B cell (primary cell): ENCODE measurements at regions not wholly inside any gene's neighbourhood (a gene's known extent, or its start where the extent isn't known, plus 50 kb on each side); places are given as distances from the start of the nearest gene placed in this dataset.

Experiments used
- ATAC-seq: fragments of 200-7000 bp; cut with Tn5 transposase; one replicate; pipeline ENCODE4 v1.10.0; 2021; ENCODE audit warnings: low read depth, mild to moderate bottlenecking, moderate number of reproducible peaks, moderate library complexity
- CTCF ChIA-PET: fragments of 350-600 bp; sonication (Branson Sonifier 250); formaldehyde crosslinking; loops from one replicate; lab custom pipeline; 2021; ENCODE audit warnings: antibody characterized with exemption, inconsistent platforms; lab: Charles Lee
- POLR2A ChIA-PET: fragments of 350-600 bp; sonication (Branson Sonifier 250); formaldehyde crosslinking; loops from one replicate; lab custom pipeline; 2021; ENCODE audit warnings: antibody characterized with exemption; lab: Charles Lee
- DNase-seq: peaks from one replicate; pipeline ENCODE4 v3.0.0; 2013
- H2AFZ ChIP-seq: 2 replicates; pipeline ENCODE4 v1.6.1; 2012; ENCODE audit warnings: mild to moderate bottlenecking, low read depth, low read length; ENCODE audit not compliant: insufficient read depth, poor library complexity, severe bottlenecking
- H3K27ac ChIP-seq, 2 donors: 1 replicate in 1 of 2; 2 replicates in 1 of 2; pipeline ENCODE4 v1.5.1; 2012 to 2013; ENCODE audit warnings: low read length in 2 of 2, mild to moderate bottlenecking in 2 of 2, moderate library complexity in 1 of 2
- H3K27me3 ChIP-seq, 4 experiments: fragments of 200-600 bp in 1 of 4; sonication (generic) in 1 of 4; replicated peaks in 1 of 4; 1 replicate in 2 of 4; 2 replicates in 2 of 4; pipeline versions ENCODE4 v1.6.1 to v1.7.0; 2013 to 2016; ENCODE audit warnings: low read length in 3 of 4, mild to moderate bottlenecking in 2 of 4, mixed read lengths in 1 of 4, moderate library complexity in 1 of 4; ENCODE audit not compliant: insufficient read depth in 4 of 4, control insufficient read depth in 3 of 4; ENCODE audit errors: control extremely low read depth in 1 of 4
- H3K36me3 ChIP-seq, 2 experiments: replicated peaks in 1 of 2; 1 replicate in 1 of 2; 2 replicates in 1 of 2; pipeline versions ENCODE4 v1.6.1 to v1.7.1; 2013; ENCODE audit warnings: low read length in 1 of 2; ENCODE audit not compliant: insufficient read depth in 2 of 2, control insufficient read depth in 1 of 2; ENCODE audit errors: control extremely low read depth in 1 of 2, extremely low read depth in 1 of 2
- H3K4me1 ChIP-seq, 2 donors: fragments of 200-600 bp in 1 of 2; sonication (generic) in 1 of 2; 1 replicate in 1 of 2; 2 replicates in 1 of 2; pipeline versions ENCODE4 v1.5.1 to v1.6.1; 2013 to 2017; ENCODE audit warnings: low read length in 2 of 2; ENCODE audit not compliant: control insufficient read depth in 2 of 2, insufficient read depth in 2 of 2
- H3K4me2 ChIP-seq: replicated peaks from 2 replicates; pipeline ENCODE3; 2012; ENCODE audit warnings: mild to moderate bottlenecking, low read depth, low read length; ENCODE audit not compliant: poor library complexity, severe bottlenecking
- H3K4me3 ChIP-seq, 5 experiments: fragments of 200-600 bp in 1 of 5; sonication (generic) in 1 of 5; 1 replicate in 3 of 5; 2 replicates in 2 of 5; pipeline versions ENCODE4 v1.5.1 to v1.7.0; 2011 to 2016; ENCODE audit warnings: low read length in 4 of 5, mild to moderate bottlenecking in 4 of 5, low read depth in 2 of 5, control low read depth in 1 of 5, moderate library complexity in 1 of 5; ENCODE audit not compliant: insufficient read depth in 1 of 5; ENCODE audit errors: control extremely low read depth in 1 of 5, extremely low read depth in 1 of 5
- H3K79me2 ChIP-seq: fragments of 200-600 bp; sonication (generic); one replicate; pipeline ENCODE4 v1.6.0; 2016; ENCODE audit warnings: low read length; ENCODE audit not compliant: control insufficient read depth, insufficient read depth
- H3K9ac ChIP-seq: fragments of 200-600 bp; sonication (generic); 2 replicates; pipeline ENCODE4 v1.6.1; 2017; ENCODE audit warnings: mild to moderate bottlenecking, low read length, moderate library complexity
- H3K9me3 ChIP-seq, 3 donors: one replicate each; pipeline versions ENCODE4 v1.6.1 to v1.7.1; 2013; ENCODE audit warnings: low read length in 2 of 3; ENCODE audit not compliant: control insufficient read depth in 2 of 3, insufficient read depth in 1 of 3; ENCODE audit errors: control extremely low read depth in 1 of 3
- H4K20me1 ChIP-seq: 2 replicates; pipeline ENCODE4 v1.6.0; 2012; ENCODE audit warnings: mild to moderate bottlenecking, low read length; ENCODE audit not compliant: insufficient read depth, control insufficient read depth, poor library complexity, severe bottlenecking
- H3K27ac Mint-ChIP-seq: one replicate; pipeline ENCODE4 v1.8.0; 2021; ENCODE audit warnings: mixed read lengths
- H3K27me3 Mint-ChIP-seq: one replicate; pipeline ENCODE4 v1.8.0; 2021; ENCODE audit warnings: mixed read lengths
- H3K4me1 Mint-ChIP-seq: one replicate; pipeline ENCODE4 v1.8.0; 2021; ENCODE audit warnings: mixed read lengths
- H3K4me3 Mint-ChIP-seq: one replicate; pipeline ENCODE4 v1.8.0; 2021; ENCODE audit warnings: mixed read lengths
- H3K9me3 Mint-ChIP-seq: one replicate; pipeline ENCODE4 v1.8.0; 2022; ENCODE audit warnings: mixed read lengths; ENCODE audit not compliant: insufficient read depth
- CTCF ChIP-seq: fragments of 200-600 bp; IDR thresholded peaks from one replicate; pipeline ENCODE4 v1.8.0; 2022; ENCODE audit warnings: antibody characterized with exemption, mild to moderate bottlenecking
- EZH2 ChIP-seq: IDR thresholded peaks from 2 replicates; pipeline ENCODE4 v1.6.1; 2012; ENCODE audit warnings: borderline replicate concordance, low read depth, mild to moderate bottlenecking, moderate library complexity, low read length; ENCODE audit not compliant: insufficient read depth, poor library complexity, severe bottlenecking
- WGBS: methylation state at CpG from one replicate; pipeline ENCODE4 v1.1.5; 2013; ENCODE audit warnings: missing lambda C conversion rate; ENCODE audit not compliant: insufficient coverage; 5-methylcytosine and 5-hydroxymethylcytosine counted together
- intact Hi-C: fragments of 100-400 bp; cut with micrococcal nuclease; formaldehyde crosslinking; loops from one replicate; pipeline ENCODE4 v1.10.0; 2022

- Mint-ChIP-seq H3K27ac (no peak overlapping the region), H3K27me3 (no peaks in the 10 kb centered on the region), H3K9me3 (no peaks in the 10 kb centered on the region), H3K4me1 (peaks cover 39% of the 10 kb centered on the region), H3K4me3 (no peak overlapping the region)
- H3K4me3 ChIP-seq, result no peak overlapping the region
- H3K36me3 ChIP-seq, result no peaks in the 10 kb centered on the region
- DNase-seq (no peak), ATAC-seq (no peak)
- 100% methylated on average over 2 of the region's 6 CpGs for WGBS
- no peak for TF ChIP-seq CTCF
- TF ChIP-seq EZH2, result no peak
- ChIA-PET POLR2A (no interaction called here), CTCF (no interaction called here)
- H3K9ac ChIP-seq, result no peak overlapping the region
- no peak overlapping the region for H3K4me2 ChIP-seq
- intact Hi-C loops, result no loop called here
- no peaks in the 10 kb centered on the region for H3K27me3 ChIP-seq
- no peaks in the 10 kb centered on the region for H4K20me1 ChIP-seq
- H3K27ac ChIP-seq, result no peak overlapping the region
- H3K79me2 ChIP-seq, result no peaks in the 10 kb centered on the region
- peaks cover 26 to 32% of the 10 kb centered on the region in 2 donors for H3K4me1 ChIP-seq
- H3K9me3 ChIP-seq, result peaks cover 0 to 10% (median 7%) of the 10 kb centered on the region in 3 donors
- H2AFZ ChIP-seq, result no peak overlapping the region
Observed at GRCh38 chr6:14350210-14350609, 232.6 kb downstream of the CD83 start.

- no peak overlapping the region for H3K4me3 ChIP-seq
- H3K9ac ChIP-seq, result no peak overlapping the region
- H4K20me1 ChIP-seq, result no peaks in the 10 kb centered on the region
- no peak overlapping the region for H3K27ac ChIP-seq
- POLR2A ChIA-PET, result no interaction called here
- no peak overlapping the region for H2AFZ ChIP-seq
- intact Hi-C loops, result no loop called here
- H3K27me3 ChIP-seq, result no peaks in the 10 kb centered on the region
- no peaks in the 10 kb centered on the region for H3K36me3 ChIP-seq
- no peaks in the 10 kb centered on the region for H3K27me3 Mint-ChIP-seq
- peaks cover 31% of the 10 kb centered on the region for H3K4me1 Mint-ChIP-seq
- H3K79me2 ChIP-seq, result no peaks in the 10 kb centered on the region
- no peak for ATAC-seq
- H3K9me3 Mint-ChIP-seq, result no peaks in the 10 kb centered on the region
- peaks cover 0 to 10% (median 7%) of the 10 kb centered on the region in 3 donors for H3K9me3 ChIP-seq
- no peak overlapping the region for H3K4me2 ChIP-seq
- no peak for TF ChIP-seq EZH2
- no peak for TF ChIP-seq CTCF
- CTCF ChIA-PET, result no interaction called here
- H3K4me1 ChIP-seq, result peaks cover 22 to 27% of the 10 kb centered on the region in 2 donors
- H3K27ac Mint-ChIP-seq, result no peak overlapping the region
- WGBS, result 80% methylated on average over 1 of the region's 3 CpGs
- H3K4me3 Mint-ChIP-seq, result no peak overlapping the region
- DNase-seq, result no peak
Observed at GRCh38 chr6:14353281-14353680, 235.7 kb downstream of the CD83 start.
